Right atrium auricular region (tissue), 2 donors: ENCODE measurements at regions not wholly inside any gene's neighbourhood (a gene's known extent, or its start where the extent isn't known, plus 50 kb on each side); places are given as distances from the start of the nearest gene placed in this dataset.

ENCODE experiments used
- DNase-seq: peaks from one replicate; pipeline ENCODE4 v3.0.0-alpha.2; 2019; ENCODE audit warnings: low spot score
- H3K27ac ChIP-seq, 2 donors: fragments of 200-600 bp; sonication (generic); 1 replicate in 1 of 2; 2 replicates in 1 of 2; pipeline ENCODE4 v1.5.1; 2016 to 2019
- H3K27me3 ChIP-seq, 2 donors: fragments of 200-600 bp; sonication (generic); one replicate each; pipeline versions ENCODE4 v1.5.1 to v1.6.0; 2017 to 2019
- H3K36me3 ChIP-seq: fragments of 200-600 bp; sonication (generic); one replicate; pipeline ENCODE4 v1.5.1; 2016
- H3K4me1 ChIP-seq, 2 donors: fragments of 200-600 bp; sonication (generic); one replicate each; pipeline versions ENCODE4 v1.5.1 to v1.6.0; 2017 to 2019
- H3K4me3 ChIP-seq, 2 donors: fragments of 200-600 bp; sonication (generic); 1 replicate in 1 of 2; 2 replicates in 1 of 2; pipeline ENCODE4 v1.5.1; 2017 to 2019; ENCODE audit warnings: mild to moderate bottlenecking in 1 of 2, moderate library complexity in 1 of 2
- H3K9me3 ChIP-seq, 2 donors: fragments of 200-600 bp; sonication (generic); one replicate each; pipeline ENCODE4 v1.5.1; 2019
- TF ChIP-seq, protein P1 (sequence below), 2 donors: fragments of 200-600 bp; sonication (generic); IDR thresholded peaks; one replicate each; pipeline ENCODE4 v1.5.1; 2019; ENCODE audit warnings: antibody characterized with exemption in 2 of 2

- Histone ChIP-seq H3K4me1 (peaks cover 0 to 6% of the 10 kb centered on the region in 2 donors), H3K9me3 (no peaks in the 10 kb centered on the region), H3K27ac (no peak overlapping the region), H3K36me3 (no peaks in the 10 kb centered on the region), H3K4me3 (no peak overlapping the region), H3K27me3 (no peaks in the 10 kb centered on the region)
- no peak for DNase-seq
- TF ChIP-seq, protein P1, sequence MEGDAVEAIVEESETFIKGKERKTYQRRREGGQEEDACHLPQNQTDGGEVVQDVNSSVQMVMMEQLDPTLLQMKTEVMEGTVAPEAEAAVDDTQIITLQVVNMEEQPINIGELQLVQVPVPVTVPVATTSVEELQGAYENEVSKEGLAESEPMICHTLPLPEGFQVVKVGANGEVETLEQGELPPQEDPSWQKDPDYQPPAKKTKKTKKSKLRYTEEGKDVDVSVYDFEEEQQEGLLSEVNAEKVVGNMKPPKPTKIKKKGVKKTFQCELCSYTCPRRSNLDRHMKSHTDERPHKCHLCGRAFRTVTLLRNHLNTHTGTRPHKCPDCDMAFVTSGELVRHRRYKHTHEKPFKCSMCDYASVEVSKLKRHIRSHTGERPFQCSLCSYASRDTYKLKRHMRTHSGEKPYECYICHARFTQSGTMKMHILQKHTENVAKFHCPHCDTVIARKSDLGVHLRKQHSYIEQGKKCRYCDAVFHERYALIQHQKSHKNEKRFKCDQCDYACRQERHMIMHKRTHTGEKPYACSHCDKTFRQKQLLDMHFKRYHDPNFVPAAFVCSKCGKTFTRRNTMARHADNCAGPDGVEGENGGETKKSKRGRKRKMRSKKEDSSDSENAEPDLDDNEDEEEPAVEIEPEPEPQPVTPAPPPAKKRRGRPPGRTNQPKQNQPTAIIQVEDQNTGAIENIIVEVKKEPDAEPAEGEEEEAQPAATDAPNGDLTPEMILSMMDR (IDR thresholded peaks at IDR 0.05), result no peak
Measured at GRCh38 chr11:96906476-96906875, 516.7 kb downstream of the JRKL start.

GRCh38 chr11:96925862-96926261, 536.0 kb downstream of the JRKL start:
- no peaks in the 10 kb centered on the region for H3K4me1 ChIP-seq

DNA sequence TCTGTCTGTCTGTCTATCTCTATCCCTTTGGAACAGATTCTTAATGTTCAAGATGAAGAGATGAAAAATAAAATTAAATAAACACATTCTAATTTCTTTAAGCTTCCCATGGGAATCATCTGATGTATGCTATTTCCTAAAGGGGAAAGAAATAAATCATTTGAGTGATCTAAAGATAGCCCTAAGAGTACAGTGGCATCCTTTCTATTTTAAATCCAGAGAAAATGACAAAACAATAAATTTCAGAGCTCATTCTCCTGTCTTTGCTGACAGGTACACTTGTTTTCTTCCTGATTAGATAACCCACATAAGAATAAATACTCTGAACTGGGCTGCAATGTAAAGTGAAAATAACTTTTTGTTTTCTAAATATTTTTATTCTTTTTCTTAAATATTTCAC, 550.4 kb downstream of the JRKL start:
- no peaks in the 10 kb centered on the region for H3K9me3 ChIP-seq
- no peak overlapping the region for H3K4me3 ChIP-seq

More at GRCh38 chr11:96925862-96926261, 536.0 kb downstream of the JRKL start:
- no peak overlapping the region for H3K4me3 ChIP-seq
- no peak for DNase-seq
- no peak overlapping the region for H3K27ac ChIP-seq
- H3K36me3 ChIP-seq, result no peaks in the 10 kb centered on the region
- H3K27me3 ChIP-seq, result no peaks in the 10 kb centered on the region
- TF ChIP-seq, protein P1 (IDR thresholded peaks at IDR 0.05), result no peak
- no peaks in the 10 kb centered on the region for H3K9me3 ChIP-seq

DNA sequence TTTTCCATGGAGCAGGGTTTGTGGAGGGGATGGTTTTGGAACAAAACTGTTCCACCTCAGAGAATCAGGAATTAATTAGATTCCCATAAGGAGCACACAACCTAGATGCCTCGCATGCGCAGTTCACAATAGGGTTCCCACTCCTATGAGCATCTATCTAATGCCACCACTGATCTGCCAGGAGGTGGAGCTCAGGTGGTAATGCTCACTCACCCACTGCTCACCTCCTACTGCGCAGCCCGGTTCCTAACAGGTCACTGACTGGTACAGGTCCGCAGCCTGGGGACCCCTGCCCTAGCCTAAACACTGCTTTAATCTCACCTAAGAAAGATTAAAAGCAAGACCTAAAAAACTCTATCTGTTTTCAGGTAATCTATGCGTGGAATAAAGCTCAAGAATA, 553.0 kb downstream of the JRKL start:
- Histone ChIP-seq H3K4me1 (no peaks in the 10 kb centered on the region), H3K27me3 (no peaks in the 10 kb centered on the region), H3K4me3 (no peak overlapping the region), H3K9me3 (no peaks in the 10 kb centered on the region), H3K27ac (no peak overlapping the region), H3K36me3 (no peaks in the 10 kb centered on the region)
- no peak for DNase-seq
- TF ChIP-seq, protein P1 (IDR thresholded peaks at IDR 0.05), result no peak

More for the DNA sequence above, 550.4 kb downstream of the JRKL start:
- DNase-seq, result no peak
- Histone ChIP-seq H3K36me3 (no peaks in the 10 kb centered on the region), H3K4me1 (no peaks in the 10 kb centered on the region), H3K27me3 (no peaks in the 10 kb centered on the region), H3K27ac (no peak overlapping the region)
- TF ChIP-seq, protein P1 (IDR thresholded peaks at IDR 0.05), result no peak

GRCh38 chr11:96943970-96944369, 554.2 kb downstream of the JRKL start:
- no peaks in the 10 kb centered on the region for H3K27me3 ChIP-seq
- H3K36me3 ChIP-seq, result no peaks in the 10 kb centered on the region
- no peaks in the 10 kb centered on the region for H3K4me1 ChIP-seq
- H3K27ac ChIP-seq, result no peak overlapping the region
- no peak for DNase-seq
- H3K9me3 ChIP-seq, result no peaks in the 10 kb centered on the region
- TF ChIP-seq, protein P1 (IDR thresholded peaks at IDR 0.05), result no peak
- no peak overlapping the region for H3K4me3 ChIP-seq

DNA sequence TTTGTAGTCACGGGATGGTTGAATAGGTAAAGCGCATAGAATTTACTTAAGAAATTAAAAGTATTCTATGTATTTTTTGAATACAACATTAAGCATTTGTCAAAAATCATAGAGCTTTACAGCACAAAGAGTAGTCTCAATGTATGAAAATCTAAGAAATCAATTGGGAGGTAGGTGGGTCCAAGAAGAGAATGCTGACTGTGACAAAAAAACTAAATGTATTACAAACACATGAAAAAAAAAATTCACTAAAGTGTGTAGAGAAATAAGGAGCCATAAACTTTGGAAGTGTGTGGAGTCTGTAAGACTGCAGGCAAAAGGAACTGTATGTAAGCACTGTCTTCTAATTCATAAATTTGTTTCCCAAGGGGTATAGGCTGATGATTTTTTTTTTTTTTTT, 558.3 kb downstream of the JRKL start:
- Histone ChIP-seq H3K9me3 (no peaks in the 10 kb centered on the region), H3K27me3 (no peaks in the 10 kb centered on the region), H3K4me3 (no peak overlapping the region), H3K36me3 (no peaks in the 10 kb centered on the region), H3K4me1 (no peaks in the 10 kb centered on the region), H3K27ac (no peak overlapping the region)
- TF ChIP-seq, protein P1 (IDR thresholded peaks at IDR 0.05), result no peak
- DNase-seq, result no peak
